ACHN (cell line): ENCODE measurements at regions not wholly inside any gene's neighbourhood (a gene's known extent, or its start where the extent isn't known, plus 50 kb on each side); places are given as distances from the start of the nearest gene placed in this dataset.
A peak's percentile ranks its signal among the peaks of the same experiment; 100 is the strongest.
"Not testable (repeated sequence)": the region's sequence is repeated elsewhere in the genome, so short reads cannot be mapped to it uniquely, and the experiment has no call there.

Experiments
- DNase-seq: peaks from one replicate; pipeline ENCODE4 v3.0.0-alpha.2; 2015
- in situ Hi-C: cut with HindIII; loops from 2 replicates; pipeline ENCODE4 v1.10.0; 2017; ENCODE audit warnings: low sequenced_read_pairs, low pct_ligation_motif_present, low pct_unique_long_range_greater_than_20kb

DNA sequence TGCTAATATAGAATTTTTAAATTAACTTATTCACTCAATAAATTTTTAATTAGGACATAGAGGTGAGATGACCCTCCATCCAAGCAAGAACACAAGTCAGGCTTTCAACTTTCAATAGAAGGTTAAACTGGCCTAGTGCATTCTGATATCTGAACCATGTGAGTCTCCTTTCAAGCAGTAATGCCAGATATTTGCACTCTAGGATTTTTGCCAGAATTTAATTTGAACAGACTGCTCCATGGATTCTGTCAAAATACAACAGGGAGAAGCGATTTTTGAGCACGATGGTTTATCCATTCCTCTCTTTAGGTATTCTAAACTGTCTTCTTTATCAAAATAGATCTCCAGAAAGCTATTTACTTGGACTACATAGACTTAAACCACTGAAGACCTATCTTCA lies 72.0 kb upstream of the DCLK2 start:
- no peak for DNase-seq

DNA sequence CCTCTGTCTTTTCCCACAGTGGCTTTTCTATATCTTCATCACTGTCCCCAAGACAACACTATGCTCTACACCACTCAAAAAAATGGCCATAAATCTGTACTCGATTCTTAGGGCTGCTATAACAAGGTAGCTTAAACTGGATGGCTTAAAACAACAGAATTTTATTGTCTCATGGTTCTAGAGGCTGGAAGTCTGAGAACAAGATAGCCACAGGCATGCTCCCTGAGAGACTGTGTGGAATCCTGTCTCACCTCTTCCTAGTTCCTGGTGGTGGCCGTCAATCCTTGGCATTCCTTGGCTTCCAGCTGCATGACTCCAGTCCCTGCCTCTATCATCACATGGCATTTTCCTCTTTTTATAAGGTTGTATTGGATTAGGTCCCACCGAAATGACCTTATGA lies 70.7 kb upstream of the DCLK2 start:
- in situ Hi-C loops, result no loop called here
- DNase-seq, result peak; percentile 30

More for the DNA sequence above, 72.0 kb upstream of the DCLK2 start:
- in situ Hi-C loops, result no loop called here

- DNase-seq, result no peak
- in situ Hi-C loops, result no loop called here
Observed at GRCh38 chr4:150008546-150008945, 69.7 kb upstream of the DCLK2 start.

GRCh38 chr4:150009533-150009932 lies 68.7 kb upstream of the DCLK2 start:
- DNase-seq, result no peak
- in situ Hi-C loops, result no loop called here

- peak; percentile 66 for DNase-seq
- in situ Hi-C loops, result no loop called here
Observed at GRCh38 chr4:150010525-150011126, 67.6 kb upstream of the DCLK2 start.

DNA sequence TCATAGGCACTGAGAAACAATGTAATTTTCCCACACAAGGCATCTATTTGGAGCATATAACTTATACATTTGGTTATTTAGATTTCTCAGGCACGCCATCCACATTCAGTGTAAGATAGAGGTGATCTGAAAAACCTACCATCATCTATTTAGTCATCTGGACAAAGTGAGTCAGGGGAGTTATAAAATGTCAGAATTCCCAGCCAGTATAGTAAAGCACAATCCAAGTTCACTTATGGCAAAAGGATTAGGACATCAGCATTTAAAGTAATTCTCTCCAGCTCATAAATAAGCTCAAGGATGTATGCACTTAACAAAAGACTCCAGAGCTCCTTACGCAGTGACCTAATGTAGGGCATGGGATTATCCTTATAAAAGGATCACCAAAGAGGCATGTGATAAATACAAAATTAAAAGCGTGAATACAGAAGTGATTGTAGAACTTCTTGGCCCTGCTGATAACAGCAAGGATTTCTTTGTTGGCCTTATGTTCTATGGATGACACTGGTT lies 65.3 kb upstream of the DCLK2 start:
- in situ Hi-C loops, result no loop called here
- DNase-seq, result no peak

DNA sequence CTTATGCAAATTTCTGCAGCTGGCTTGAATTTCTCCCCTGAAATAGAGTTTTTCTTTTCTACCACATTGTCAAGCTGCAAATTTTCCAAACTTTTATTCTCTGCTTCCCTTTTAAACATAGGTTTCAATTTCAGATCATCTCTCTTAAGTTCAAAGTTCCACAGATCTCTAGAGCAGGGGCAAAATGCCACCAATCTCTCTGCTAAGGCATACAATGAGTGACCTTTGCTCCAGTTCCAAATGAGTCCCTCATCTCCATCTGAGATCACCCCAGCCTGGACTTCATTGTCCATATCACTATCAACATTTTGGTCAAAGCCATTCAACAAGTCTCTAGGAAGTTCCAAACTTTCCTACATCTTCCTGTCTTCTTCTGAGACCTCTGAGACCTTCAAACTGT lies 62.3 kb upstream of the DCLK2 start:
- in situ Hi-C loops, result not testable (repeated sequence)

GRCh38 chr4:150016621-150017020 lies 61.6 kb upstream of the DCLK2 start:
- DNase-seq, in situ Hi-C loops: not testable (repeated sequence)

More for the DNA sequence above, 62.3 kb upstream of the DCLK2 start:
- not testable (repeated sequence) for DNase-seq

DNA sequence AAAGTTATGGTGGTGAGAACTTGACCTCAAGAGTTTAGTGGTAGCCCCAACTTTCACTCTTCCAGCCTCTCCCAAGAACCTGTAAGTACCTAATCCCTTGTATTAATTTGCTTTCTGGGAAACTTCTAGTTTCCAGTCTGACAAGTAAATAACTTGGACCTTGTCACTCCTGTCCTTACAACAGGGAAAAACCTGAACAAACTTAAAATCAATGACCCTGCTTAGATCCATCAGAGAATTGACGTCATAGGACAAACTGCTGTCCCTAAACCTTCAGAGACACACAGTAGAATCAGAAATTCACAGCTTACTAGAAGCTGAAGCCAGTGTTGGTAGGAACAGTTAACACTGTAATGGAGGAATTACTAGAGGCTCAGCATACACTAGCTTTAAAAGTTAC lies 60.0 kb upstream of the DCLK2 start:
- DNase-seq, result no peak
- in situ Hi-C loops, result no loop called here

GRCh38 chr4:150021483-150021882 lies 56.8 kb upstream of the DCLK2 start:
- DNase-seq, result no peak
- in situ Hi-C loops, result no loop called here

GRCh38 chr4:150023489-150023888 lies 54.8 kb upstream of the DCLK2 start:
- in situ Hi-C loops, result no loop called here
- DNase-seq, result no peak

DNA sequence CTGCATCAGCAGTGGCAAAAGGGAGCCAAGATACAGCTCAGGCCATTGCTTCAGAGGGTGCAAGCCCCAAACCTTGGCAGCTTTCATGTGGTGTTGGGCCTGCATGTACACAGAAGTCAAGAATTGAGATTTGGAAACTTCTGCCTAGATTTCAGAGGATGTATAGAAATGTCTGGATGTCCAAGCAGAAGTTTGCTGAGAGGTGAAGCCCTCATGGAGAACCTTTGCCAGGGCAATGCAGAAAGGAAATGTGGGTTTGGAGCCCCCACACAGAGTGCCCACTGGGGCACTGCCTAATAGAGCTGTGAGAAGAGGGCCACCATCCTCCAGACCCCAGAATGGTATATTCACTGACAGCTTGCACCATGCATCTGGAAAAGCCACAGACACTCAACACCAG lies 51.3 kb upstream of the DCLK2 start:
- DNase-seq, in situ Hi-C loops: not testable (repeated sequence)
